Activated T-helper 2 cell treated with anti-CD3 and anti-CD28 coated beads, Interferon-gamma antibody, Interleukin-2, Interleukin-4, amounts not matched to agents 10 μg/mL and 5 μg/mL and 100 μg/mL, durations not matched to agents 14 hours and 24 hours and 36 hours (primary cell): ENCODE measurements at regions not wholly inside any gene's neighbourhood (a gene's known extent, or its start where the extent isn't known, plus 50 kb on each side); places are given as distances from the start of the nearest gene placed in this dataset.

Source experiments
- DNase-seq: peaks from one replicate; pipeline ENCODE4 v3.0.0; 2021; ENCODE audit warnings: low spot score
- H3K27ac Mint-ChIP-seq: one replicate; pipeline ENCODE4 v1.8.0; 2021; ENCODE audit warnings: mixed read lengths
- H3K27me3 Mint-ChIP-seq: one replicate; pipeline ENCODE4 v1.8.0; 2021; ENCODE audit warnings: low read depth, mixed read lengths
- H3K36me3 Mint-ChIP-seq: one replicate; pipeline ENCODE4 v1.8.0; 2021; ENCODE audit warnings: low read depth, mixed read lengths
- H3K4me1 Mint-ChIP-seq: one replicate; pipeline ENCODE4 v1.8.0; 2021; ENCODE audit warnings: low read depth, mixed read lengths
- H3K4me3 Mint-ChIP-seq: one replicate; pipeline ENCODE4 v1.8.0; 2021; ENCODE audit warnings: low read depth, mild to moderate bottlenecking, moderate library complexity, mixed read lengths
- H3K9me3 Mint-ChIP-seq: one replicate; pipeline ENCODE4 v1.8.0; 2021; ENCODE audit warnings: mixed read lengths
- intact Hi-C: fragments of 100-400 bp; cut with micrococcal nuclease; formaldehyde crosslinking; loops from one replicate; pipeline ENCODE4 v1.15.1; 2023

- Mint-ChIP-seq H3K9me3 (peaks cover 3% of the 10 kb centered on the region), H3K36me3 (no peaks in the 10 kb centered on the region), H3K27me3 (no peaks in the 10 kb centered on the region), H3K4me1 (no peaks in the 10 kb centered on the region), H3K4me3 (no peak overlapping the region), H3K27ac (no peak overlapping the region)
- no peak for DNase-seq
- intact Hi-C loops, result no loop called here
Observed at GRCh38 chr17:79452706-79453105, 158.1 kb downstream of the RBFOX3 start.

GRCh38 chr17:79451167-79451566, 159.7 kb downstream of the RBFOX3 start:
- Mint-ChIP-seq H3K4me1 (no peaks in the 10 kb centered on the region), H3K27ac (no peak overlapping the region), H3K36me3 (no peaks in the 10 kb centered on the region), H3K9me3 (peaks cover 3% of the 10 kb centered on the region), H3K4me3 (no peak overlapping the region), H3K27me3 (no peaks in the 10 kb centered on the region)
- intact Hi-C loops, result no loop called here
- DNase-seq, result no peak

GRCh38 chr17:79446399-79447009, 164.3 kb downstream of the RBFOX3 start:
- H3K4me1 Mint-ChIP-seq, result no peaks in the 10 kb centered on the region
- H3K27ac Mint-ChIP-seq, result no peak overlapping the region
- no peaks in the 10 kb centered on the region for H3K27me3 Mint-ChIP-seq
- H3K4me3 Mint-ChIP-seq, result no peak overlapping the region
- no peaks in the 10 kb centered on the region for H3K36me3 Mint-ChIP-seq
- intact Hi-C loops, result no loop called here
- no peak for DNase-seq
- peaks cover 3% of the 10 kb centered on the region for H3K9me3 Mint-ChIP-seq

GRCh38 chr17:79444198-79444597, 166.7 kb downstream of the RBFOX3 start:
- intact Hi-C loops, result no loop called here
- H3K36me3 Mint-ChIP-seq, result no peaks in the 10 kb centered on the region
- H3K4me3 Mint-ChIP-seq, result no peak overlapping the region
- H3K27me3 Mint-ChIP-seq, result no peaks in the 10 kb centered on the region
- no peak overlapping the region for H3K27ac Mint-ChIP-seq
- H3K9me3 Mint-ChIP-seq, result peaks cover 3% of the 10 kb centered on the region
- H3K4me1 Mint-ChIP-seq, result no peaks in the 10 kb centered on the region
- no peak for DNase-seq

GRCh38 chr17:79443026-79443425, 167.8 kb downstream of the RBFOX3 start:
- H3K36me3 Mint-ChIP-seq, result no peaks in the 10 kb centered on the region
- DNase-seq, result no peak
- intact Hi-C loops, result no loop called here
- H3K27ac Mint-ChIP-seq, result no peak overlapping the region
- peaks cover 3% of the 10 kb centered on the region for H3K9me3 Mint-ChIP-seq
- no peak overlapping the region for H3K4me3 Mint-ChIP-seq
- no peaks in the 10 kb centered on the region for H3K4me1 Mint-ChIP-seq
- no peaks in the 10 kb centered on the region for H3K27me3 Mint-ChIP-seq

GRCh38 chr17:79441356-79442160, 169.3 kb downstream of the RBFOX3 start:
- no peaks in the 10 kb centered on the region for H3K4me1 Mint-ChIP-seq
- H3K4me3 Mint-ChIP-seq, result no peak overlapping the region
- H3K27me3 Mint-ChIP-seq, result no peaks in the 10 kb centered on the region
- H3K36me3 Mint-ChIP-seq, result no peaks in the 10 kb centered on the region
- no peak overlapping the region for H3K27ac Mint-ChIP-seq
- no peaks in the 10 kb centered on the region for H3K9me3 Mint-ChIP-seq
- intact Hi-C loops, result no loop called here
- no peak for DNase-seq

- Mint-ChIP-seq H3K36me3 (no peaks in the 10 kb centered on the region), H3K4me3 (no peak overlapping the region), H3K4me1 (no peaks in the 10 kb centered on the region), H3K9me3 (no peaks in the 10 kb centered on the region), H3K27ac (no peak overlapping the region), H3K27me3 (no peaks in the 10 kb centered on the region)
- DNase-seq, result no peak
- intact Hi-C loops, result no loop called here
Observed at GRCh38 chr17:79440251-79440650, 170.6 kb downstream of the RBFOX3 start.

GRCh38 chr17:79439493-79439892, 171.4 kb downstream of the RBFOX3 start:
- Mint-ChIP-seq H3K36me3 (no peaks in the 10 kb centered on the region), H3K4me3 (no peak overlapping the region), H3K9me3 (no peaks in the 10 kb centered on the region), H3K27ac (no peak overlapping the region), H3K27me3 (no peaks in the 10 kb centered on the region), H3K4me1 (no peaks in the 10 kb centered on the region)
- DNase-seq, result no peak
- intact Hi-C loops, result no loop called here

- no peaks in the 10 kb centered on the region for H3K36me3 Mint-ChIP-seq
- no peaks in the 10 kb centered on the region for H3K9me3 Mint-ChIP-seq
- H3K27me3 Mint-ChIP-seq, result no peaks in the 10 kb centered on the region
- H3K27ac Mint-ChIP-seq, result no peak overlapping the region
- DNase-seq, result no peak
- no peak overlapping the region for H3K4me3 Mint-ChIP-seq
- H3K4me1 Mint-ChIP-seq, result no peaks in the 10 kb centered on the region
- intact Hi-C loops, result no loop called here
Observed at GRCh38 chr17:79438546-79439334, 172.1 kb downstream of the RBFOX3 start.

- Mint-ChIP-seq H3K27me3 (no peaks in the 10 kb centered on the region), H3K9me3 (no peaks in the 10 kb centered on the region), H3K27ac (no peak overlapping the region), H3K4me3 (no peak overlapping the region), H3K4me1 (no peaks in the 10 kb centered on the region), H3K36me3 (no peaks in the 10 kb centered on the region)
- no peak for DNase-seq
- intact Hi-C loops, result no loop called here
Observed at GRCh38 chr17:79438058-79438457, 172.8 kb downstream of the RBFOX3 start.

- DNase-seq, result no peak
- Mint-ChIP-seq H3K9me3 (no peaks in the 10 kb centered on the region), H3K4me3 (no peak overlapping the region), H3K27ac (no peak overlapping the region), H3K27me3 (no peaks in the 10 kb centered on the region), H3K36me3 (no peaks in the 10 kb centered on the region), H3K4me1 (no peaks in the 10 kb centered on the region)
- intact Hi-C loops, result no loop called here
Observed at GRCh38 chr17:79437081-79437480, 173.8 kb downstream of the RBFOX3 start.

GRCh38 chr17:79435962-79436361, 174.9 kb downstream of the RBFOX3 start:
- H3K27me3 Mint-ChIP-seq, result no peaks in the 10 kb centered on the region
- H3K4me3 Mint-ChIP-seq, result no peak overlapping the region
- no peaks in the 10 kb centered on the region for H3K9me3 Mint-ChIP-seq
- H3K27ac Mint-ChIP-seq, result no peak overlapping the region
- H3K4me1 Mint-ChIP-seq, result no peaks in the 10 kb centered on the region
- H3K36me3 Mint-ChIP-seq, result no peaks in the 10 kb centered on the region
- no peak for DNase-seq
- intact Hi-C loops, result no loop called here

- DNase-seq, result no peak
- Mint-ChIP-seq H3K9me3 (no peaks in the 10 kb centered on the region), H3K27ac (no peak overlapping the region), H3K36me3 (no peaks in the 10 kb centered on the region), H3K27me3 (no peaks in the 10 kb centered on the region), H3K4me3 (no peak overlapping the region), H3K4me1 (no peaks in the 10 kb centered on the region)
- intact Hi-C loops, result no loop called here
Observed at GRCh38 chr17:79435296-79435695, 175.6 kb downstream of the RBFOX3 start.
